ENCODE measurements at regions not wholly inside any gene's neighbourhood (a gene's known extent, or its start where the extent isn't known, plus 50 kb on each side); places are given as distances from the start of the nearest gene placed in this dataset.
"Not testable (repeated sequence)": the region's sequence is repeated elsewhere in the genome, so short reads cannot be mapped to it uniquely, and the experiment has no call there.

GRCh38 chr6:28585335-28585734 is 59.7 kb downstream of the GPX5 start:
- FAIRE-seq, result no peak

- no peak for FAIRE-seq
Observed at GRCh38 chr6:28586324-28586723, 60.6 kb downstream of the GPX5 start.

DNA sequence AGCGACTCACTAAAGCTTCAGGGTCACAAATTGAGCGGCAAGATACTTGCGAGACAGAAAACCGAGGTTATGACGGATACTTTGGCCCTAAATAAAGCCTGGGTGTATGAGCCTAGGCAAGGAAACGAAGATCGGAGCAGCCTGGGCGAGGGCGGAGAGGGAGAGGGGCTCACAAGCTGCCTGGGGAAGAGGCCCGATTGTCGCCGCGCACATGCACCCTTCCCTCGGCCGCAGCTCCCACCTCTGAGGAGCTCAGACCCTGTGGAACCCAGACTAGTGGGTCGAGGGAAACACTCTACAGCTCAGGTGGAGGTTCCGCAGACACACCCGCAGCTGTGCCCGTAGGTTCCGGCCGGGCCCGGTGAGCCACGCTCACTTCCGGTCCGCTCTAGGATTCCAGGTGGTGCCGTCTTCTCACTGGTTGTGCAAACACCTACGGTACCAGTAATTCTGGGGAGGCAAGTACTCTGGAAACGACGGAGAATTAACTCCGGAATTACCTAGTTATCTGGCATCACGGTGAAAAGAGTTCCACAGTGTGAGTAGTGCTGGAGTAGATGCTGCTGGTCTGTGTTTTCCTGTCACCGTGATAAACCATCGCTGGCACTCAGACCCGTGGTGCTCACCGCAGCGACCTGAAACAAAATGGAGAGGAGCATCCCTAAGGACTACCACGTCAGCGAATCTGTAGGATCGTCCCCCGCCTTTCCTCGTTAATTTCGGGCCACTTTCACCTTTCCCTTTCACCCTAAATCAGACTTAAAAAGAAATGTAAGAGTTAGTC is 61.5 kb downstream of the GPX5 start:
- FAIRE-seq, result no peak

DNA sequence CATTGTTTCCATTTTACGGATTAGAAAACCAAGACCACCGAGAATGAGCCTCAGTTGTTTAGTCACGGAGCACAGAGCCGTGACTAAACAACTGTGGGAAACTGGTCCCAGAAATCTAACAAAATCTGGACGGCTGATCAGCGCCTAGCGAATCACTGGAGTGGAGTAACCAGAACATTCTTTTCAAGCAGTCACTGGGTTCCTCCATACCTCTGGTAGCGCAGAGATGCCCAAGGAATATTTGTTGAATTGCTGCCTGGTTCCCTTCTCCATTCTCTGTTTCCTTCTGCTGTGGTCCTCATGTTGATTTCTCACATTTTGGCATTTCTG is 62.0 kb downstream of the GPX5 start:
- FAIRE-seq, result no peak

DNA sequence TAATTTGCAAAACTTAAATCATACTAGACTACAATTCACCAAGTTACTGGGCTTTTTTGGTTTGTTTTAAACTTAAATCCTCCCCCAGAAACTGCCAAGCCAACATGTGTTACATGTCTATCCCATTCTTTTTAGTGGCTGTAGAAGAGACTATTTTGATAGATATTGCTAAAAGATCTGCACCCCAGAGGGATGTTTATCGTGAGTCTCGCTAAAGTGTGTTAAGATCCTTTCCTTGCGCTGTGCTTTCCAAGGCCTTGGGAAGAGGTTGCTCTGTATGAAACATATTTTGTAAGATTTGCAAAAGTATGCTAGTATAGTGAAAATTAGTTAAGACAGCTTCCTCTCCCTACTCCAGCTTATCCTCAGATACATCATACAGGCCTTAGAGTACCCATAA is 63.0 kb downstream of the GPX5 start:
- no peak for FAIRE-seq

DNA sequence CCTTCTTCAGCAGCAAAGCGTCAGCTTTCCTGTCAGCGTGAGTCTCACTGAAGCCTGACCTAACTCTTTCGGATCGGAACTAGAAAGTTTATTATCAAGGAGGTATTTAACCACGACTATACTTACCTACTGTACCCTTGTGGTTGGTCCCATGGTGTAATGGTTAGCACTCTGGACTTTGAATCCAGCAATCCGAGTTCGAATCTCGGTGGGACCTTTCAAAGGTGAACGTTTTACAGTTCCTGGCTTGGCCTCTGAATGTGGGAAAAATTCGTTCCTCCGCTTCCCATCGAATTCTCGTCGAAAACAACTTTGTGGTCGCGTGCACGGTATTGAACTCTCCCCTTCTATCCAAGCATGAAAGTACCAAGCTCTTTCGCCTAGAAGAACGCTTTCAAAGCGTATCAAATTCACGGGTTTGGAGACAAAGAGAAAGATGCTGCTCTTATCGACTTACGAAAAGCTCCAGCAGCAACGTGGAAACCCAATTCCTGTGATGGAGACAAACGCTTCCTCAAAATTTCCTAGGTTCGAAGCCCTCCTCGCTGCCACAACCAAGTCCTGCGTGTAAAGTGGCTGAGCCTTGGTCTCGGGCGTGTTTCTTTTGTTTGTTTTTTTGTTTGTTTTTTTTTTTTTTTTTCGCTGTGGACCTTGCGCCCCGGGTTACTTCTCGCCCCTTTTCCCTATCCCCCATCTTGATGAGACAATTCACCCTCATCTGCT is 63.7 kb downstream of the GPX5 start:
- peak; percentile 98 for FAIRE-seq

- FAIRE-seq, result no peak
Observed at GRCh38 chr6:28589957-28590349, 64.3 kb downstream of the GPX5 start.

DNA sequence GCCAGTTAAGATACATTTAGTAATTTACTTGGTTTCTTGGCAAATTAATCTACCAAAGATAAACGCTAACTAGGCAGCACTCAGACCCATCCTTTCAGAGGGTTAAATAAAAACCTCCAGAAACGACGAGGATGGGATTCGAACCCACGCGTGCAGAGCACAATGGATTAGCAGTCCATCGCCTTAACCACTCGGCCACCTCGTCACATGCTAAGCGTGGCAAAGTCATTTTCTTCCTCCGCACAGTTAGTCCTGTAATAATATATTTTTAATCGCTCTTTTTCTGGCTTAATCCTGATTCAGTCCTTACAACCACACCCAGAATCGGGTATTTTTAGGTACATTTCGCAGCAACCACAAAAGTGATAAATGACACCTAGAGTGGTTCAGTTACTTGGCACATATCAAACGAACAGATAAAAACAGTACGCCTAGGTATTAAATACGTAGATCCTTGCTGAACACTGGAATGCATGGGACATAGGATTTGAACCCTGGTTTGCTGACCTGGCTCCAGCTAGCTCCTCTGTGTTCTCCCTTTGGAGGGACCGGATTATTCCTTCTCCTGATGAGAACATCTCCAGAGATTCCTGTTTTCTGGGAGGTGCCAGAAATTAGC is 71.6 kb downstream of the GPX5 start:
- FAIRE-seq, result peak; percentile 25

DNA sequence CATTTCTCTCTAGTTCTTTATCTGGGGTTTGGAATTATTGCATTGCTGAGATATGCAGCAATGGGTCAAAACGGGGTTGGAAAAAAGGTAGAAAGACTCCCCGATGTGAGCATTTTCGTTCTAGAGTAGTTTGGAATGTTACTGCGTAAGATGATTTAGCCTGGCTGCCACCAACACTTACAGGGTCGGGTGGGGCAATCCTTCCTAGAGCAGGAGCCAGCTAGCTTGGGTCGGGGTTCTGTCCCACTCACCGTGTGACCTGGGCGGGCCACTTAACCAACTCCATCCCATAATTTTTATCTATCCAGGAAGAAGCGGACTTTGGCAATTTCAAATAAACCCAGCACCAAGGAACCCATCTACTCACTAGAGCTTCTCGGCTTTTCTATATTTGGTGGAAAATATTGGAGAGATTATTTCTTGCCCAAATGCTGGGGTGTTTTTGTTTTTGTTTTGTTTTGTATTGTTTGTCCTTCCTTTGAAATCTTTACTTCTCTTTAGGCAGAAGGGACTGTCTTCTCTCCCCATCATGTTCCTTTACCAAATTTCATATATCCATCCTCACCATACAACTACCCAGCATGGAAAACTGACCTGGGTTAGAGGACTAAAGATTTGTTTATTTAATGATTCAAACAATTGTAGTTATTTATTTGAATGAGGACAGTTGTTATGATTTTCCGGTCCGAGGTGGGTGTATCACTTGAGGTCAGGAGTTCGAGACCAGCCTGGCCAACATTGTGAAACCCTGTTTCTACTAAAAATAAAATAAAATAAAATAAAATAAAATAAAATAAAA is 72.4 kb downstream of the GPX5 start:
- FAIRE-seq, result peak; percentile 78

DNA sequence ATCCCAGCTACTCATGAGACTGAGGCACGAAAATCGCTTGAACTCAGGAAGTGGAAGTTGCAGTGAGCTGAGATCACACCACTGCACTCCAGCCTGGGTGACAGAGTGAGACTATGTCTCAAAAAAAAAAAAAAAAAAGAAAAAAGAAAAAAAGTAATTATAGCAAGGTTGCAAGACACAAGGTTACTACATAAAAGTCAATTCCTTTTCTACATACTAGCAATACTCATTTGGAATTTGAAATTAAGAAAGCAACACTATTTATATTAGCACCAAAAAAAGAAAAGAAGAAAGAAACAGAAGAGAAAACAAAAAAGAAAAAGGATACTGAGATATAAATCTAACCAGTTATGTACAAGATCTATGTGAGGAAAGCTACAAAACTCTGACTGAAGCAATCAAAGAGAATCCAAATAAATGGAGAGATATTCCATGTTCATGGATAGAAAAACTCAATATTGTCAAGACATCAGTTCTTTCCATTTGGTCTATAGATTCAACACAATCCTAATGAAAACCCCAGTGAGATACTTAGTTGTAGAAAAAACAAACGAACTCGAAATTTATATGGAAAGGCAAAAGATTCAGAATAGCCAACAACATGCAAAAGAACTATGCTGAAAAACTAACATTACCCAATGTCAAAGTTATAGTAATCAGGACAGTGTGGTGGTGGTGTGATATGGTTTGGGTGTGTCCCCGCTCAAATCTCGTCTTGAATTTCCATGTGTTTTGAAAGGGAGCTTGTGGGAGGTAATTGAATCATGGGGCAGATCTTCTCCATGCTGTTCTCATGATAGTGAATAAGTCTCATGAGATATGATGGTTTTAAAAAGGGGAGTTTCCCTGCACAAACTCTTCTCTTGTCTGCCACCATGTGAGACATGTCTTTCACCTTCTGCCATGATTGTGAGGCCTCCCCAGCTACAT is 73.3 kb downstream of the GPX5 start:
- no peak for FAIRE-seq

GRCh38 chr6:28600245-28600644 is 74.6 kb downstream of the GPX5 start:
- no peak for FAIRE-seq

DNA sequence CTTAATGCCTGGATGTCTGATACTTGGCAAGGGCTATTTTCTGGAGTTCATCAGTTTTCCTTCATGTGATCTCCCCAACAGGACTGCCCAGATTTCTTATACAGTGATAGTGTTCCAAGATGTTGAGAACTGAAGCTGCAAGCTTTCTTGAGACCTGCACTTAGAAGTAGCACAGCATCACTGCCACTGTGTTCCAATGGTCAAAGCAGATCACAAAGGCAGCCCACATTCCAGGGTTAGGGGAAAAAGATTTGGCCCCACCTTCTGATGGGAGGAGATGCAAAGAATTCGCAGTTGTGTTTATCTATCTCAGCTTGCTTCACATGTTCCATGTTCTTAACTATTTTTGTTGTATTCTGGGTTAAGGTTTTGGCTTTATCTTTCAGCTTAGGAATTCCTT is 78.2 kb downstream of the GPX5 start:
- no peak for FAIRE-seq

GRCh38 chr6:28606424-28607391 is 81.0 kb downstream of the GPX5 start:
- FAIRE-seq, result peak; percentile 89

- FAIRE-seq, result no peak
Observed at GRCh38 chr6:28607990-28608389, 82.3 kb downstream of the GPX5 start.

- FAIRE-seq, result no peak
Observed at GRCh38 chr6:28609672-28610071, 84.0 kb downstream of the GPX5 start.

DNA sequence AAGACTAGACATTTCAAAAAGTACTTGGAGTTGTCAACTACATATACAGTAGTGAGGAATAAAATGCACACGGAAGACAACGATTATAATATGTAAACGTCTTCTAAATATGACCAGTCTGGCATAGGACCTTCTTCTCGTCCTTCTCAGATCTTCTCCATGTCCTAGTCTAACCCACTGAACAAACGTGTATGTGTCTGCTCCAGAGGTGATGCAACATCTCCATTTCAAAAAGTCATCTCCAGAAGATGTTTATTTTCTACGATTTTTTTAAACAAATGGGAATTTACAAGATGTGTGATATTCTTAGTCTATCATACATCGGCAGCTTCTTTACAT is 89.9 kb downstream of the GPX5 start:
- no peak for FAIRE-seq

DNA sequence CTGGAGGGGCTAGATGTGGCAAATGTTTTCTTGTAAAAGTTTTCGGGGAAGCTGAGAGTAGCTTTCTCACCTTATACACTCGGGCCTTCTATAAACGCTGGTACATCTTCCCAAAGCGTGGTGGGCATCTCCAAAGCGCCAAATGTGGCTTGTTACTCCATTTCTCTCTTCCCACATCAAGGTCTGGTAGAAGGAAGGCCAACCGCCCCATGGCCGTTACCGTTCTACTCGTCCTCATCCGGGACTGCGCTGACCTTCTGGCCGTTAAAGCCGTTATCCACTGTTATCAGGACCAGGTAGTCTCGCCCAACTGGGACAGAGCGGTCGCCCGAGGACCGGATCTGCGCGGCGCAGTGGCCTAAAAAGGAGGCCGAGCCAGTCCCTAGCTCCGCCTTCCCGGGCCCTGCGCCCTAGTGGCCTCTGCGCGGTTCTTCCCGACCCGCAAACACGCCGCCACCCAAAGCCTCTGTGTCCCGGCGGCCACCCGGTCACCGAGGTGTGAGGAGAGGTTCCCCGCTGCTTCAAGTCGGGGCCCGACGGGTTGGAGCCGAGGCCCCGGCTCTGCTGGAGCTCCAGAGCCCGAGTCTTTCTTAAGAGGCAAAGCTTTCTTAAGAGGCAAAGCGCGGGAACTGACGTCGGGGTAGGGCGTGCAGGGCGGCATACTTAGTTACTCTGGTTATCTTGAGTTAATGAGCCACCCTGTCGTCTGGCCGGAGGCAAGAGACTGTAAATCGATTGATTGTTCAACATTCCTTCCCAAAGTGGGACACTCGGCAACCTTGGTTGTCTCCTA is 90.5 kb downstream of the GPX5 start:
- FAIRE-seq, result no peak

DNA sequence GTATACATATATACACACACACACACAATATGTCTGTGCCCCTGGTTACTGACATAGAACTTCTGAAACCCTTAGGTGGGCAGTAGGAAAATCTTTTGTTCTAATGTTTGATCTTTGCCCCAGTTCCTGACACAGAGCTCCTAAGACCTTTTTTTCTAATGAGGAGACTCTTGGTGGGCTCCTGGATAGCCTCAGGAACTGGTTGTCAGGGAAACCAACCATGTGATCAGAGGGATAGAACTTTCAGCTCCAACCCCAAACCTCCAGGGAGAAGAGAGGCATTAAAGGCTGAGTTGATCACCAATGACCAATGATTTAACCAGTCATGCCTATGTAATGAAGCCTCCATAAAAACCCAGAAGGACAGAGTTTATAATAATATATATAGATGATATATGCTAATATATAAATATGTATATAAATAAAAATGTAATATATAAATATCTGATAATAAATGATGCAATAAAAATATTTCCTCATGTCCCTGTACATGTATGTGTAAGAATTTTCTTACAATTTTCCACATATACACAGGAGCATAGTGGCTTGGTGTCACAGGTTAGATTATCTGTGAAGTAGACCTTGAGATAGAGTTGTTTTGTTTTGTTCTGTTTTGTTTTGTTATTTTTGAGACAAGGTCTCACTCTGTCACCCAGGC is 93.3 kb downstream of the GPX5 start:
- FAIRE-seq, result peak; percentile 29

- not testable (repeated sequence) for FAIRE-seq
Observed at GRCh38 chr6:28621268-28621667, 95.6 kb downstream of the GPX5 start.

DNA sequence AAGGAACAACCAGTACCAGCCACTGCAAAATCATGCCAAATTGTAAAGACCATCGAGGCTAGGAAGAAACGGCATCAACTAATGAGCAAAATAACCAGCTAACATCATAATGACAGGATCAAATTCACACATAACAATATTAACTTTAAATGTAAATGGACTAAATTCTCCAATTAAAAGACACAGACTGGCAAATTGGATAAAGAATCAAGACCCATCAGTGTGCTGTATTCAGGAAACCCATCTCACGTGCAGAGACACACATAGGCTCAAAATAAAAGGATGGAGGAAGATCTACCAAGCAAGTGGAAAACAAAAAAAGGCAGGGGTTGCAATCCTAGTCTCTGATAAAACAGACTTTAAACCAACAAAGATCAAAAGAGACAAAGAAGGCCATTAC is 97.6 kb downstream of the GPX5 start:
- not testable (repeated sequence) for FAIRE-seq
